Suprapubic skin (tissue), 4 donors: ENCODE measurements at regions not wholly inside any gene's neighbourhood (a gene's known extent, or its start where the extent isn't known, plus 50 kb on each side); places are given as distances from the start of the nearest gene placed in this dataset.

Source experiments
- DNase-seq, 2 donors: peaks; one replicate each; pipeline ENCODE4 v3.0.0-alpha.2; 2019; ENCODE audit warnings: low spot score in 2 of 2
- H3K27ac ChIP-seq: fragments of 200-600 bp; sonication (generic); one replicate; pipeline ENCODE4 v1.5.1; 2019
- H3K27me3 ChIP-seq: fragments of 200-600 bp; sonication (generic); one replicate; pipeline ENCODE4 v1.5.1; 2019
- H3K36me3 ChIP-seq: fragments of 200-600 bp; sonication (generic); one replicate; pipeline ENCODE4 v1.5.1; 2019
- H3K4me1 ChIP-seq: fragments of 200-600 bp; sonication (generic); one replicate; pipeline ENCODE4 v1.5.1; 2019
- H3K4me3 ChIP-seq: fragments of 200-600 bp; sonication (generic); one replicate; pipeline ENCODE4 v1.5.1; 2019; ENCODE audit warnings: mild to moderate bottlenecking
- H3K9me3 ChIP-seq: fragments of 200-600 bp; sonication (generic); one replicate; pipeline ENCODE4 v1.5.1; 2019
- EP300 ChIP-seq: sonication (generic); formaldehyde crosslinking; IDR thresholded peaks from one replicate; pipeline ENCODE4 v1.6.1; 2017; ENCODE audit warnings: antibody characterized with exemption
- POLR2A ChIP-seq, 2 donors: fragments of 450-650 bp; IDR thresholded peaks; one replicate each; pipeline ENCODE4 v1.6.1; 2017; ENCODE audit warnings: antibody characterized with exemption in 2 of 2, mild to moderate bottlenecking in 2 of 2, moderate library complexity in 2 of 2
- POLR2AphosphoS5 ChIP-seq, 3 donors: sonication (generic); formaldehyde crosslinking; IDR thresholded peaks; one replicate each; pipeline ENCODE4 v1.6.1; 2017; ENCODE audit warnings: antibody characterized with exemption in 3 of 3
- WGBS: methylation state at CpG from one replicate; pipeline ENCODE4 v1.1.5; 2018; 5-methylcytosine and 5-hydroxymethylcytosine counted together
- TF ChIP-seq, protein P1 (sequence below), 2 donors: fragments of 200-600 bp in 1 of 2; fragments of 450-650 bp in 1 of 2; sonication (generic) in 1 of 2; IDR thresholded peaks; one replicate each; pipeline ENCODE4 v1.5.1; 2016 to 2019; ENCODE audit warnings: antibody characterized with exemption in 2 of 2, mild to moderate bottlenecking in 1 of 2, moderate library complexity in 1 of 2

DNA sequence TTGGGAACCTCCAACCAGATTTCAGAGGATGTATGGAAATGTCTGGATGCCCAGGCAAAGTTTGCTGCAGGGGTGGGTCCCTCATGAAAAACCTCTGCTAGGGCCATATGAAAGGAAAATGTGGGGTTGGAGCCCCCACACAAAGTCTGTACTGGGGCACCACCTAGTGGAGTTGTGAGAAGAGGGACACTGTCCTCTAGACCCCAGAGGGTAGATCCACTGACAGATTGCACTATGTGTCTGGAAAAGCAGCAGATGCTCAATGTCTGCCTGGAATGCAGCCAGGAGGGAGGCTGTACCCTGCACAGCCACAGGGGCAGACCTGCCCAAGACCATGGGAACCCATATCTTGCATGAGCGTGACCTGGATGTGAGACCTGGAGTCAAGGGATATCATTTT, 573.7 kb upstream of the NXPH2 start:
- no CpG with 5 or more reads among the region's 1 CpG for WGBS
- H3K4me3 ChIP-seq = no peak overlapping the region
- no peaks in the 10 kb centered on the region for H3K36me3 ChIP-seq
- no peaks in the 10 kb centered on the region for H3K27me3 ChIP-seq
- H3K9me3 ChIP-seq = peaks cover 1% of the 10 kb centered on the region
- TF ChIP-seq EP300 = no peak
- TF ChIP-seq POLR2AphosphoS5 (IDR thresholded peaks at IDR 0.05) = no peak
- TF ChIP-seq POLR2A (IDR thresholded peaks at IDR 0.05) = no peak
- TF ChIP-seq, protein P1, sequence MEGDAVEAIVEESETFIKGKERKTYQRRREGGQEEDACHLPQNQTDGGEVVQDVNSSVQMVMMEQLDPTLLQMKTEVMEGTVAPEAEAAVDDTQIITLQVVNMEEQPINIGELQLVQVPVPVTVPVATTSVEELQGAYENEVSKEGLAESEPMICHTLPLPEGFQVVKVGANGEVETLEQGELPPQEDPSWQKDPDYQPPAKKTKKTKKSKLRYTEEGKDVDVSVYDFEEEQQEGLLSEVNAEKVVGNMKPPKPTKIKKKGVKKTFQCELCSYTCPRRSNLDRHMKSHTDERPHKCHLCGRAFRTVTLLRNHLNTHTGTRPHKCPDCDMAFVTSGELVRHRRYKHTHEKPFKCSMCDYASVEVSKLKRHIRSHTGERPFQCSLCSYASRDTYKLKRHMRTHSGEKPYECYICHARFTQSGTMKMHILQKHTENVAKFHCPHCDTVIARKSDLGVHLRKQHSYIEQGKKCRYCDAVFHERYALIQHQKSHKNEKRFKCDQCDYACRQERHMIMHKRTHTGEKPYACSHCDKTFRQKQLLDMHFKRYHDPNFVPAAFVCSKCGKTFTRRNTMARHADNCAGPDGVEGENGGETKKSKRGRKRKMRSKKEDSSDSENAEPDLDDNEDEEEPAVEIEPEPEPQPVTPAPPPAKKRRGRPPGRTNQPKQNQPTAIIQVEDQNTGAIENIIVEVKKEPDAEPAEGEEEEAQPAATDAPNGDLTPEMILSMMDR (IDR thresholded peaks at IDR 0.05) = no peak
- no peak overlapping the region for H3K27ac ChIP-seq
- H3K4me1 ChIP-seq = no peaks in the 10 kb centered on the region
- no peak for DNase-seq

DNA sequence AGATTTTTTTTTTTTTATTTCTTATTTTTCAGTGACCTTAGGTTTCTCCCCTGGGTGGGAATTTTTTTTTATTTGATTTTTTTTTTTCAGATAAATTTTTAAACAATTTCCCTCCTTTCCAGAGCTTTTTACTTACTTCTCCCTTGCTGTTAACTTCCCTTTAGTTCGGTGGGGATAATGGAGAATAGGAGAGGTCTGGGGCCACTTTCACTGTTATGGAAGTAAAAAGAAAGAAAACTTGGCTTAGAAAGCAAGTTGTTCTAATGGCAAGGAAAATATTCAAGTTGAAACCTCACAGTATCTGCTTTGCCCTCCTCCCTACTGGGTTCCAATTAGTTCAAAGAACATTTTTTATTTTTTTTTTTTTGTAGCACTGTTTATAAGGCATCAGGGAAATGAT, 537.1 kb upstream of the NXPH2 start:
- no peak for DNase-seq
- Histone ChIP-seq H3K4me3 (no peak overlapping the region), H3K27me3 (no peaks in the 10 kb centered on the region), H3K4me1 (no peaks in the 10 kb centered on the region), H3K9me3 (no peaks in the 10 kb centered on the region), H3K27ac (no peak overlapping the region), H3K36me3 (no peaks in the 10 kb centered on the region)
- TF ChIP-seq POLR2A (IDR thresholded peaks at IDR 0.05) (no peak), POLR2AphosphoS5 (IDR thresholded peaks at IDR 0.05) (no peak), EP300 (no peak)
- TF ChIP-seq, protein P1 (IDR thresholded peaks at IDR 0.05) = no peak
- 75% methylated on average over 1 of the region's 1 CpG for WGBS

DNA sequence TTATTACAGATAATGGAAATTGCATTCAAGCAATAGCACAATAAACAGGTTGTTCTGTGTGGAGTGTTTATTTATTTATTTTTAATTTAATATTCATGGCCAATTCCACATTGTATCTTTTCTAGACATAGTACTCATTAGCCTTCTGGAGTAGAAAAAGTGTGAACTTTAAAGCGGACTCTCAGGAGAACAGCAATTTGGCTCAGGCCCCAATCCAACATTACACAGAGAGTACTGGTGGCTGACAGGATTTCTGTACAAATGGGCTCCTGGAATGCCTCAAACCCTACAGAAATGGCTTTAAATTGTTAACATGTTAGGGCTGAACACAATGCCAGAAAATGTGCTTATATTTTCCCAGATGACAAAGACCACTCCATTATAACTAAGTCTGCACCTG, 533.9 kb upstream of the NXPH2 start:
- Histone ChIP-seq H3K27me3 (no peaks in the 10 kb centered on the region), H3K36me3 (no peaks in the 10 kb centered on the region), H3K4me3 (no peak overlapping the region), H3K4me1 (no peaks in the 10 kb centered on the region), H3K27ac (no peak overlapping the region), H3K9me3 (no peaks in the 10 kb centered on the region)
- WGBS = 95% methylated on average over 1 of the region's 1 CpG
- no peak for TF ChIP-seq POLR2AphosphoS5 (IDR thresholded peaks at IDR 0.05)
- TF ChIP-seq EP300 = no peak
- TF ChIP-seq, protein P1 (IDR thresholded peaks at IDR 0.05) = no peak
- TF ChIP-seq POLR2A (IDR thresholded peaks at IDR 0.05) = no peak
- DNase-seq = no peak

DNA sequence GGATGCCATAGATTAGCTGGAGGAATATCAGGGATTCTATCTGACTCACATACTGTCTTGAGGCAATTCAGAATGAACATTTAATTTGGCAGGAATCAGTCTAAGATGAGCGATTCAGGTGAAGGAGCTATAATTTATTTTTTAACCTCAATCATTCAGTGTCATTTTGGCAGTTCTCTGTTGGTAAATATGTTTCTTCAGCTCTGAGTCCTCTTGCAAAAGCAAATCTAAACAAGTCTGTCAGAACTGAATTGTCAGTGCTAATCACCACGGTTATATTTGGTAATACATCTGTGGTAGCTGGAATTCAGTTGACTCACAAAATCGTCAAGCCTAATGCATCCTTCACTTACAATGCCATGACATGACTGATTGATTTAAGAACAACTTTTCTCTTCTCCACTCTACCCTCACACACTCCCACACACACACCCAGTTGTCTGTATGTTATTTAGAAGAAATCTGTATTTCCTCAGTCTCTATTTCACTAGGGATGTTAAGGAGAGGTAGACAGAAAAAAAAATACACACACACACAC, 516.6 kb upstream of the NXPH2 start:
- no peak for DNase-seq
- no peak overlapping the region for H3K4me3 ChIP-seq
- TF ChIP-seq, protein P1 (IDR thresholded peaks at IDR 0.05) = no peak
- no peak for TF ChIP-seq POLR2A (IDR thresholded peaks at IDR 0.05)
- no peak for TF ChIP-seq POLR2AphosphoS5 (IDR thresholded peaks at IDR 0.05)
- no peak for TF ChIP-seq EP300
- H3K4me1 ChIP-seq = no peaks in the 10 kb centered on the region
- no peaks in the 10 kb centered on the region for H3K36me3 ChIP-seq
- 42% methylated on average over 3 of the region's 3 CpGs for WGBS
- no peaks in the 10 kb centered on the region for H3K9me3 ChIP-seq
- H3K27me3 ChIP-seq = no peaks in the 10 kb centered on the region
- no peak overlapping the region for H3K27ac ChIP-seq

DNA sequence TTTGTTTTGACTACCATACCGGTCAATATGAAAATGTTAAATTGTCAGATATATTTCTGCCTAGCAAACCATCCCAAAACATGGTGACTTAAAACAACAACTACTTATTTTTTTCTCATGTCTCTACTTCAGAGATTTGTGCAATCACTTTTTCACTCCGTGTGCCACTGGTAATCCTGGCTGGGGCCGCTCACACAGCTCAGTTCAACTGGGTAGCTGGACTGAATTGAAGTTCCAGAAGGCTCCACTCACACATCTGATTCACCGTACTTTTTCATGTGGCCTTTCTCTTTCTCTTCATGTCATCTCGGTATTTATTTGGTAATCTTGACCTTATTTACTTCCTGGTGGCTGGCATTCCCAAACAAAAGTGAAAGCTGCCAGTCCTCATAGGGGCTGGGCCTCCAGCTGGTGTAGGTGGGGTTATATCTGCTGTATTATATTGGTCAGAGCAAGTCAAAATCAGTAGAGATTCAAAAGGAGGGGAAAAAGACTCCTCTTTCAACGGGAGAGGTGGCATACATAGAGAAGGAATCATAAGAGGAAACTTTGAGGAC, 513.9 kb upstream of the NXPH2 start:
- DNase-seq = no peak

More for the DNA sequence above, 513.9 kb upstream of the NXPH2 start:
- Histone ChIP-seq H3K4me3 (no peak overlapping the region), H3K36me3 (no peaks in the 10 kb centered on the region), H3K9me3 (no peaks in the 10 kb centered on the region), H3K27me3 (no peaks in the 10 kb centered on the region), H3K27ac (no peak overlapping the region), H3K4me1 (no peaks in the 10 kb centered on the region)
- WGBS = 73% methylated on average over 6 of the region's 6 CpGs
- TF ChIP-seq POLR2A (IDR thresholded peaks at IDR 0.05) (no peak), POLR2AphosphoS5 (IDR thresholded peaks at IDR 0.05) (no peak), EP300 (no peak)
- TF ChIP-seq, protein P1 (IDR thresholded peaks at IDR 0.05) = no peak
